Lower leg skin (tissue), 3 donors: ENCODE measurements at regions not wholly inside any gene's neighbourhood (a gene's known extent, or its start where the extent isn't known, plus 50 kb on each side); places are given as distances from the start of the nearest gene placed in this dataset.

ENCODE experiments used
- POLR2A ChIP-seq, 2 donors: fragments of 450-650 bp; IDR thresholded peaks; one replicate each; pipeline ENCODE4 v1.6.1; 2016 to 2017; ENCODE audit warnings: antibody characterized with exemption in 2 of 2, mild to moderate bottlenecking in 1 of 2, moderate library complexity in 1 of 2
- TF ChIP-seq, protein P1 (sequence below), 3 donors: fragments of 450-650 bp; IDR thresholded peaks; one replicate each; pipeline ENCODE4 v1.5.1; 2016; ENCODE audit warnings: antibody characterized with exemption in 3 of 3, mild to moderate bottlenecking in 3 of 3, moderate library complexity in 2 of 3

DNA sequence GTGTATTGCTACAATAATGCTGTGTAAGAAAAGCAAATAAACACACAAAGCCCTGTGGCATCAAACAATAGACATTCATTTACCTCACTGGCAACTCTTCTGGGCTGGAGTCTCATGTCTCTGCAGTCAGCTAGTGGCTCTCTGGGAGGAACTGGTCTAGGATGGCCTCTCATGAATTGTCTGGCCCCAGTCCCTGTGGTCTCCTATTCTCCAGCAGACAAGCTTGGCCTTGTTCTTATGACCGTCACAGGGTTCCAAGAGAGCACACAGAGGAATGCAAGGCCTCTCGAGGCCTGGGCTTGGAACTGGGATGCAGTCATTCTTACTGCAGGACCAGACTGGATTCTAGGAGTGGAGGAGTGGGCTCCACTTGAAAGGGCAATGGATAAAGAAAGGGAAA, 141.2 kb upstream of the NTM start:
- no peak for TF ChIP-seq POLR2A (IDR thresholded peaks at IDR 0.05)
- TF ChIP-seq, protein P1, sequence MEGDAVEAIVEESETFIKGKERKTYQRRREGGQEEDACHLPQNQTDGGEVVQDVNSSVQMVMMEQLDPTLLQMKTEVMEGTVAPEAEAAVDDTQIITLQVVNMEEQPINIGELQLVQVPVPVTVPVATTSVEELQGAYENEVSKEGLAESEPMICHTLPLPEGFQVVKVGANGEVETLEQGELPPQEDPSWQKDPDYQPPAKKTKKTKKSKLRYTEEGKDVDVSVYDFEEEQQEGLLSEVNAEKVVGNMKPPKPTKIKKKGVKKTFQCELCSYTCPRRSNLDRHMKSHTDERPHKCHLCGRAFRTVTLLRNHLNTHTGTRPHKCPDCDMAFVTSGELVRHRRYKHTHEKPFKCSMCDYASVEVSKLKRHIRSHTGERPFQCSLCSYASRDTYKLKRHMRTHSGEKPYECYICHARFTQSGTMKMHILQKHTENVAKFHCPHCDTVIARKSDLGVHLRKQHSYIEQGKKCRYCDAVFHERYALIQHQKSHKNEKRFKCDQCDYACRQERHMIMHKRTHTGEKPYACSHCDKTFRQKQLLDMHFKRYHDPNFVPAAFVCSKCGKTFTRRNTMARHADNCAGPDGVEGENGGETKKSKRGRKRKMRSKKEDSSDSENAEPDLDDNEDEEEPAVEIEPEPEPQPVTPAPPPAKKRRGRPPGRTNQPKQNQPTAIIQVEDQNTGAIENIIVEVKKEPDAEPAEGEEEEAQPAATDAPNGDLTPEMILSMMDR (IDR thresholded peaks at IDR 0.05): no peak
